NCI-H446 treated with DMSO at 0.1 percent for 48 hours (cell line): ENCODE measurements at regions not wholly inside any gene's neighbourhood (a gene's known extent, or its start where the extent isn't known, plus 50 kb on each side); places are given as distances from the start of the nearest gene placed in this dataset.
A peak's percentile ranks its signal among the peaks of the same experiment; 100 is the strongest.

Experiments
- DNase-seq: peaks from one replicate; lab custom pipeline; 2025; lab: John Stamatoyannopoulos, UW

DNA sequence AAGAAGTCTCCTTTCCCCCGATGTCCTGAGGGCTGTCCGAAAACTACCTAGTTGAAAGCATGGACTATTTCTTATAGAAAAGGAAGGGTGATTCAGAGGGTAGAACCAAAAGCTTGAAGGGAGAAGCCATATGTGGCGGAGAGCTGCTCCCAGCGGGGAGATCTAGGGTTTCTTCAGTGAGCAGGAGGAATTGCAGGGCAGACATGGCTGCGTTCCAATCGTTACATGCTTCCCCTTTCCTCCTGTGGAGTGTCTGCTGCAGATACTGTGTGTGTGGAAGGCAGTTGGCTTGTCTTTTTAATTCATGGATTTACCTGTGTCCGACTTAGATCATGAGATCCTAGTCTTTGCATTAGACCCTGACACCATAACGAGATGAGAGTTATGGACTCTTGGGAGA lies 799.5 kb downstream of the QKI start:
- no peak for DNase-seq

GRCh38 chr6:164211254-164211653 lies 796.7 kb downstream of the QKI start:
- no peak for DNase-seq

DNA sequence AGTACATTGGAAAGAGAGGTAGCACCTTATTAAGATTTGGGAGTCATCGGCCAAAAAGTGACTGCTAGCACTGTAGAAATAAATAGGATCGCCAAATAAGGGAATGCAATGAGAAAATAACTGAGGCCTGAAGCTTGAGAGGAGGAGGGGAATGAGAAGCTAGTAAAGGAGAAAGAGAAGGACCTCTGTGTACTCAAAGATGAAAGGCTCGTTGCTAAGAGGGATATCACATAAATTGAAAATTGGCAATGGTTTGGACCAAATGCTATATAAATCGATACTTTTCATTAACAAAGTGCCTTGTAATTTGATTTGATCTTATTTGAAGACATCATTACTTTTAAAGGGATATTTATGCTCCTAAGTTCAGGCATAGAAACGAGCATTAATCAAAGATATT lies 796.3 kb downstream of the QKI start:
- no peak for DNase-seq

- DNase-seq, result no peak
Measured at GRCh38 chr6:164210323-164210722, 795.8 kb downstream of the QKI start.

DNA sequence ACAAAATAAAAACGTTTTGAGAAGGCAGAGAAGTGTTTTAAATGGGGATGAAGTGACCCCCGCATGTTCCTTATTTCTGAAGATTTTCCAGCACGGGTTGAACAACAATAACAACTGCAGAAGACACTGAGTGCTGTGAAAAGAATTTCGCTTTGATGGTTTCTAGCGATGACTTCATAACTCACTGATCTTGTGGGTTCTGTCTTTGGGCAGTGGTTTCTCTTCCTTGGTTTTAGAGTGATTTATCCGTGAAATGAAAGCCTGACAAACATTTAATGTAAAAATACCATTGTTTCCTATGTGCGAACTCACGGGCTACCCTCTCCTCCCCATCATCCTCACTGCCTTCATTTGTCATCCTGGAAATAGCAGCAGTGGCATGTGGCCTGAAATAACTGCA lies 793.9 kb downstream of the QKI start:
- no peak for DNase-seq

DNA sequence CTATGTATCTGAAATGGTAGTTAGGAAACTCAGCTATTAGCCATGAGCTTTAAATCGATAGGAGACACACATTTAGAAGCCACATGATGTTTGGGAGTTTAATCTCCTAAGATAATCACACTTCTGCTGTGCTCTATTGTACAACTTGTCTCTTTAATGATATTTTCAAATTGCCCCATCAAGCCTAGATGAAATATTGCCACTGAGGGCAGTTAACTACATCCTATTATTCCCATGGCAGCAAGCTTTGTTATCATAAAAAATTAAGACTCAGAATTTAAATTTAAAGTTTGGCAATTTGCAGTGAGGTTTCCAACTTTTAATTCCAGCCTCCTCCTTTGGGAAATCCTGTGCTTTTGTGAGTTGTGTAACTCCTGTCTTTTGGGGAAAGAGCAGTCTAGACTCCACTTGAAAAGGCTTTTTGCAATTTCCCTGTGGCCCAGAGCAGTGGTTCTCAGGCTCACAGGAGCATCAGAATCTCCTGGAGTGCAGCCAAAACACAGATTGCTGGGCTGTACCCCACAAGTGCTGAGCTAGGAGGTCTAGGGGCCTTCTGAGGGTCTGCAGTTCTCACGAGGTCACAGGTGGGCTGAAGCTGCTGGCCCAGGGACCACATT lies 792.4 kb downstream of the QKI start:
- DNase-seq, result no peak

DNA sequence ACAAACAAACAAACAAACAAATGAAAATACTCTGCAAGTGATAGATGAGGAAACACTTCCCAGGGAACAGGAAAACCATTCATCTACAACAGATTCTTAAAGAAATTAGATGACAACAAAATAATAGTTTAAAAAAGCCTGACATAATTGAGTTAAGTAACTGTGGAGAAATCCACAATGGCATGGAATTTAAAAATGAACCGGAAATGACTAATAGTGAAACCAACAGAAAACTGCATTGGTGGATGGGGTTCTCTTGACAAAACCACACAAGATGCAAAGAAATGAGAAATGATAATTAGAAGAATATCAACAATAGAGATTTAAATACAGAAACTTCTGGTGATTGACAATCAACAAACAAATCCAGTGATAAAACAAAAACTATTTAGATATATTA lies 785.6 kb downstream of the QKI start:
- no peak for DNase-seq

DNA sequence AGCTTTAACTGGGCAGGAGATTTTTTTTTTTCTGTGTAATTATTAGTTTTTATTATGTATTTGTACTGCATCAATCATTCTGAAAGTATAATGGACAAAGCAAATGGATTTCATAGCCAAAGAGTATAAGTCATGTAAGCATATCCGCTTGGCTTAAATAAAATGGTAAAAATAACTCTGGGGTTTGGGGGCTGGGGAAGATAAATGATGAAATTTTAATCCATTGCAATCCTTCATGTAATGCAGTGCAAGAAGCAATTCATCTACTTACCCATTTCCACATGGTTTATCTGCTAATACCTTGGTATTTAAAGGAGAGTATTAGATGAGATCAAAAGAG lies 781.4 kb downstream of the QKI start:
- no peak for DNase-seq

DNA sequence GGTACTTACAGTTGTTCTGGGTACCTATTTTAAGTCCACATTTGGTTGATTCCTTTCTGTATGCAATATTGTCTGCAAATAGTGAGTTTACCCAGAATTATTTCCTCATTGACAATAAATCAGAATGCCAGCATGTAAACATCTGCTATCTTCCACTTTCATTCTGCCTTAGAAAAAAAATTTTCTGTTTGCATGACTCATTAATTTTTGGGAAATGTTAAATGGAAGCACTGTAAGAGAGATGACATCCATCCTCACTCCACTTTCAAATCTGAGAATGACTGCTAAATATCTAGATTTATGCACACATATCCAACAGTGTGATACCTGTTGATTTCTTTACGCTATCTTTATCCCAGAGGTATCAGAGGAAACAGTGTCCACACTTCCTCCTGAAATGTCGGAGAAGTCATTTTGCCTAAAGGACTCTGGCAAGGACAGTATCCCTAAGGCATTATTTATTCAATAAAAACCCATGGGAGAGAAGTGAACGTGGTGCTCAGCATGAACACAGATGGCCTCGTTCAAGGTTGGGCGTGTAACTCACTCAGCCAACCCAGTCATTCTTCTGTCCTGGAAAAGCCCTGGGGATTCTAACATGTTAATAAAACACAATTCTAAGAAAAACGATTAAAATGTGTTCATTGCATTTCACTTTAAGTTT lies 780.9 kb downstream of the QKI start:
- no peak for DNase-seq

DNA sequence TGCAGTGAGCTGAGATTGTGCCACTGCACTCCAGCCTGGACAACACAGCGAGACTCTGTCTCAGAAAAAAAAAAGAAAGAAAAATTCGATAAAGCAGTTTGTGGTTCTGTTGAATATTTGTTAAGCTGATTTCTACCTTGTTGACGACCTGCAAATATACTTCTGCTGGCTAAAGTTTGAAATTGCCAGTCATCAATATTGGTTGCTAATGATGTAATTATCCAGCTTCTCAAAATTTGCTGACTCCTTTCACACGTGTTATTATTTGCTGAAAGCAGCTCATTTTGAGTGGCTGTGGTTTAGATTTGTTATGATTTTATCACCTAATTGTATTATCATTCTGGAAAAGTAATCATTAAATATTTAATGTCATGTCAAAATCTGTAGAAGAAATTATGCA lies 774.3 kb downstream of the QKI start:
- no peak for DNase-seq

DNA sequence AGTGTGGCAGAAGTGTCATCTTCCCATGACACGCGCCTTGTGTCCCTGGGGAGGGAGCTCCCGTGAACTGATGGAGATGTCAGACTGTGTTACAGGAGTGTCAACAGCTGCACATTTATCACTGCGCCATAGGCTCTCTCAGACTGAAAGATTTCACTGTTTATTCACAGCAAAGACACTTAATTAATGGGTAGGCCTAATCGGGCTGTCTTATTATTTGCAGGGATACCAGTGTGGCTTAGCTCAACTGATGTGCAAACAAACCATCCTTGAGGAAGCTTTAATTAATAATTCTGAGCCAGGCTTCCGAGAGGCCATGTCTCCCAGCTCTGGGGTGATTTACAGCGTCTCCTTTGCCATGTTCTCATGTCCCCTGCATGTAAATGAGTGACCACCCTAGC lies 771.0 kb downstream of the QKI start:
- no peak for DNase-seq

- DNase-seq, result peak; percentile 30
Measured at GRCh38 chr6:164184410-164184809, 769.9 kb downstream of the QKI start.

DNA sequence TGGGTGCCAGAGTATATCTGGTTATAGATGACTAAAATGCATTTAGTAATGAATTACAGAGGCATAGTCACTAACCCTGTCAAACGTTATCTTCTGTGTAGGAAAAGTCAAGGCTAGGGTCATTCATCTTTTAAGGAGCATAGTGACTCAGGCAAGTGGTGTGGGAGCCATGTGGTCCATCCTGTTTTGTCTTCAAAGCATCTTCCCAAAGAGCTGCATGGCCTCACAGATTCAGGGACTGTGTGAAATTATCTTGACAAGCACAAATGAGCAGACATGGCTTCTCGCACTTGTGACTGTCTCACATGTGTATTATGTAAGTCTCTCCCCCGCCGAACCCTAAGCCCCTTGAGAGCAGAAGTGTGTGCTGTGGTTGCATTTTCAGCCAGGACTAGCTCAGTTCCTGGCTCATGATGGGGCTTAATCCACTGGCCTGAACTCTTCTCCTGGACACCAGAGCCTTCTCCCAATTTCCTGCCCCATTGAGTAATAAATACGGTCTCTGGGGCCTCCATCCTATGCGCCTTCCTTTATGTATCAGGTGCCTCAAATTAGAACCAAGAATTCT lies 769.1 kb downstream of the QKI start:
- DNase-seq, result no peak

GRCh38 chr6:164178679-164179332 lies 764.3 kb downstream of the QKI start:
- no peak for DNase-seq

GRCh38 chr6:164169355-164169754 lies 754.8 kb downstream of the QKI start:
- no peak for DNase-seq

- no peak for DNase-seq
Measured at GRCh38 chr6:164168595-164168994, 754.1 kb downstream of the QKI start.

DNA sequence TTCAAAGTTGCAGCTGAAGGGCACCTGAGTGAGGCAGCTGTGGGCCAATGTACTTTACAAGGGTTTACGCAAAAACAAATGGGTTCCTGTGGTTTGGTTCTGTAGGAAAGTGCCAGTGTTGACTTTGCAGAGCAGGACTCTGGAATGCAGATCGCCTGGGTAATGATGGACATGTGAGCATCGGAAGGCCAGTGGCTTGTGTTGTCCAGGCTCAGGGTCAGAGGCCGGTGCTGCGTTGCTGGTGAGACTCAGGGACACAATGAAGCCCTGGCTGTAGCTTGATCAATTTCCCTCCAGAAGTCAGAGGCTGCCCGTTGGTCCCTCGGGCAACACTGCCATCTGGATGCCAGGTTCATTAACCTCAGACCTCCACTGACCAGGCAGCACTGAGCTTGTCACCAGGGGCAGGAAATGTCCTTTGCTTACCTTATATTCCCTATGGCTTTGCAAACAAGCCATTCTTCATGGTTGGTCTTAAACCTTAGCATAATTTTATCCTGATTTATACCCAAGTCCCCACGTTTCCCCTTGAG lies 753.4 kb downstream of the QKI start:
- no peak for DNase-seq

- no peak for DNase-seq
Measured at GRCh38 chr6:164166996-164167395, 752.5 kb downstream of the QKI start.

DNA sequence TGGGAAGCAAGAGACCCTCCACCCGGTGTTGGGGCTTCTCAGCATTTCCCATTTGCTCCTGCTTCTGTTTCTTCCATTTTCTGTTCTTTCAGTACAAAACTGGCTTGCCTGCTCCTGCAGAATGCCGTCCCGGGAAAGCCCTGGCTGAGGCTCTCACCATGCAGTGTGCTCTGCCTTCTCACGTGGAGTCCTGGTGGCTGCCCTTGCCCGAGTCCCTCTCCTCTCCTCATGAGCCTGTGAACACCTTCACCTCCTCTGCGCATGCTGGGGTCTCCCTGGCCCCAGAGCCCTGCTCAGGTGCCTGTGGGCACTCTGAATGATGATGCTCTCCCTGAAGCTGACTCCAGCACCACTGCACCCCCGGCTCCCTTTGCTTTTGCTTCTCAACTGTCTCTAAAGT lies 752.0 kb downstream of the QKI start:
- DNase-seq, result no peak

GRCh38 chr6:164164876-164165275 lies 750.4 kb downstream of the QKI start:
- DNase-seq, result no peak

- DNase-seq, result no peak
Measured at GRCh38 chr6:164163239-164163638, 748.7 kb downstream of the QKI start.

DNA sequence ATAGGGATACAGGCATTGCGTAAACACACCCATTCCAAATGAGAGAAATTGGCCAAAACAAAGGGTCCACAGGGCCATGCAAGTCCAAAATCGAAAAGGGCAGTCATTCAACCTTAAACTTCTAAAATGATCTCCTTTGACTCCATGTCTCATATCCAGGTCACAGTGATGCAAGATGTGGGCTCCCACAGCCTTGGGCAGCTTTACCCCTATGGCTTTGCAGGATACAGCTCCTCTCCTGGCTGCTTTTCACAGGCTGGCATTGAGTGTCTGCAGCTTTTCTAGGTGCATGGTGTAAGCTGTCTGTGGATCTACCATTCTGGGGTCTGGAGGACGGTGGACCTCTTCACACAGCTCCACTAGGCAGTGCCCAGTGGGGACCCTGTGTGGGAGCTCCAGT lies 744.5 kb downstream of the QKI start:
- no peak for DNase-seq

- no peak for DNase-seq
Measured at GRCh38 chr6:164154588-164154987, 740.1 kb downstream of the QKI start.
